HG03097 (cell line): ENCODE measurements at regions not wholly inside any gene's neighbourhood (a gene's known extent, or its start where the extent isn't known, plus 50 kb on each side); places are given as distances from the start of the nearest gene placed in this dataset.

ENCODE experiments used
- ATAC-seq: cut with Tn5 transposase; IDR thresholded peaks from one replicate; pipeline ENCODE4 v1.9.1; 2021; ENCODE audit not compliant: unreplicated experiment, low FRiP score

GRCh38 chr9:99569840-99570239 lies 251.8 kb upstream of the NR4A3 start:
- ATAC-seq: no peak

- ATAC-seq: no peak
Observed at GRCh38 chr9:99572567-99572966, 249.1 kb upstream of the NR4A3 start.

- no peak for ATAC-seq
Observed at GRCh38 chr9:99573085-99573484, 248.6 kb upstream of the NR4A3 start.

GRCh38 chr9:99573886-99574285 lies 247.8 kb upstream of the NR4A3 start:
- ATAC-seq: no peak

DNA sequence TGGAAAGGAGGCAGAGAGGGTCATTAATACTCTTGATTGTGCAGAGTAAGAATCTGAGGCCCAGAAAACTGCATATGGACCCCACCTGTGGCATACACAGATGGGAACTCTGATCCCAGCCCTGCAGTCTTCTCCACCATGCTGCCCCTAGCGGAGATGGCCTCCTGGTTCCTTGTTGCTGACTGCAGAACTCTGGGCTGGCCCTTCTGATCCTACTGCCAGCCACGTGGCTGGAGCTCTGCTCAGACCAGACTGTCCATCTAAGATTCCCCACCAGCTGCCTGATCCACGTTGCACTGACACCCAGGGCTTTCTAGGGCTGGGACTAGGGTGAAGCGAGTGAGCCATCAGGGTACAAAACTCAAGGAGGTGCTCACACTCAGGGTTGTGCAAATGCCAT lies 245.7 kb upstream of the NR4A3 start:
- ATAC-seq: no peak

DNA sequence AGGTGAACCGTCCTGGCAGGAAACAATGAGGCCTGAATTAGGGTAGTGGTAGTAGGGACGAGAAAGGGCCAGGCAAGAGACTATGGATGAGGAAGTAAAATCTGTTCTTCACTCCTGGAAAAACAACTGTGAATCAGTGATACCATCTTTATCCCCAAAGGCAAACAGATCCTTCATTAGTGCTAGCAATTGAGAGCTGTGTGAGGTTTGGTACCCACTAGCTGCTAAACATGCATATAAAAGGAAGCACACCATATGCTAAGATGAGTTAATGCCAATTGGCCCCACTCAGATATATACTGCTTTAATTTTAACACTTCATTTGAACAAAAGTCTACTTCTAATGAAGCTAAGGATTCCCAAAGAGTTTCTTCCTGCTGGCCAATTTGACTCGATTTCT lies 244.8 kb upstream of the NR4A3 start:
- no peak for ATAC-seq

- no peak for ATAC-seq
Observed at GRCh38 chr9:99577351-99577750, 244.3 kb upstream of the NR4A3 start.

DNA sequence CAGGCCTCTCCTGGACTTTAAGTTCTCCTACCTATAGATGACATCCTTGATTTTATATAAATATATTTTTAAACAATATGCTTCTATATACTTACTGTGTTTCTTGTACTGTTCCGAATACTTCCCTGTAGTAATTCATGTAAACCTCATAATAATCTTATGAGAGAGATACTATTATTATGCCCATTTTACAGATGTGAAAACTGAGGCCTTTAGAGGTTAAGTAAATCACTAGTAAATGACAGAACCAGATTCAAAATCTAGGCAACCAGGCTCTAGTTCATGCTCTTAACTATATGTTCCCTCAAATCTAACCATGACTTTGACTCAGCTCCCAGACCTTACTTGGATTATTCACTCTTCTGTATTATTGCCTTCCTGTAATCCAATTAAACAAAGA lies 243.0 kb upstream of the NR4A3 start:
- ATAC-seq: no peak

- ATAC-seq: no peak
Observed at GRCh38 chr9:99579964-99580363, 241.7 kb upstream of the NR4A3 start.

DNA sequence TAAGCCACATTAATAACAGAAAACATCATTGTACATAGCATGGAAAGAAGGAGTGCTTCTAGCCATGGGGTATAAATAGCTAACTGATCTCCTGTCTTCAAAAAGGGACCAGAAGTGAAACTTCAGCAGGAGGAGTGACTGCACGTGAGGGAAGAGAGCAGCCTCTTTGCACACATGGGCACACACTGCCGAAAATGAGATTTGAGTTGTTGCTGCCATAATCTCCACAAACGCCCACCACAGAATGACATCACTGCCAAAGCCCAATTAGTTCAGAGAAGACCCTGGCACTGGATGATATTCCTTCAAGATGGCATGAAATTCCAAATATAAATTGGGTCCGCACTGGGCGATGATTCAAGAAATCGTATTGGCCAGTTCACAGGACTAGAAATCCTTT lies 238.9 kb upstream of the NR4A3 start:
- no peak for ATAC-seq

- no peak for ATAC-seq
Observed at GRCh38 chr9:99588299-99588698, 233.4 kb upstream of the NR4A3 start.

DNA sequence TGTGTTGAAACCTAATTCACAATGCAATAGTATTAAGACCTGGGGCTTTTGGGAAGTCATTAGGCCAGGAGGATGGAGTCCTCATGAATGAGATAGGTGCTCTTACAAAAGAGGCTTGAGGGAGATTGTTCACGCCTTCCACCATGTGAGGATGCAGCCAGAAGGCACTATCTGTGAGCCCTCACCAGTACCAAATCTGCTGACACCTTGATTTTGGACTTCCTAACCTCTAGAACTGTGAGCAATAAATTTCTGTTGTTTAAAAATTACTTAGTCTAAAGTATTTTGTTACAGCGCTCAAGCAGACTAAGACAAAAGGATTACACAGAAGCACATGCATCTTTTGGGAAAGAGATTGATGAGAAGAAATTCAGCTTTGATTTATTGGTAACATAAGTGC lies 232.9 kb upstream of the NR4A3 start:
- no peak for ATAC-seq

DNA sequence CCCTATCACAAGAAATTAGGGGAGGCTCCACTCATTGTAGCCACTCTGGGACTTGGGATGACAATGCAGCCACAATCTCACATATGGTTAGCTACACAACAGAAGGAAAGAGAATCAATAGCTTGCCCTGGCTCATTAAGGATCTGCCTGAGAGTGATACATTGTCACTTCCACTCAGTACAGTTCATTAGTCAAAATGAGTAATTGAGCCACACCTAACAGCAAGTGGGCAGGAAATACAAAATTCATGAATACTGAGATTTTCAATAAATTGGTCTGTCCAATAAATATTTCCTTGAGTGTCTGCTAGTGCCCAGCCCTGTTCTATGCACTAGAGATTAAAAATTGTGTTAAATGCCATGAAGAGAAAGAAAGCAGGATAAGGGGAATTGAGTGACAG lies 231.3 kb upstream of the NR4A3 start:
- no peak for ATAC-seq

DNA sequence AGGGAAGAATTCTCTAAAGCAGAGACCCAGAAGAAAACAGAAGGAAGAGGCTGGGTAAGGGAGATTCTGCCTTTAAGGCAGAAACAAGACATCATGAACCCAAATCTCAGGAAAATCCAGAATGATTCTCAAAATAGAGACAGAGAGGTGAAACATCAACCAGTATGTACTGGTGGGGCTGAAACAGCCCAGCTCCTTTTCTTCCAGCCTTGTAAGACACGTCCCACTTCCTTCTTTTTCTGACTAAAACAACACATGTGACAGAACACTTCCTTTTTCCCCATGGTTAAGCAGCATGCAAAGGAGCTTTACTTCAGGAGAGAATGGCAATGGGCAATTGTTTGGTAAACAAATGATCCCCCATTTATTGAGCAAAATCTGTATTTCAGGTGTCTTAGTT lies 230.8 kb upstream of the NR4A3 start:
- no peak for ATAC-seq

- no peak for ATAC-seq
Observed at GRCh38 chr9:99591770-99592169, 229.9 kb upstream of the NR4A3 start.

- no peak for ATAC-seq
Observed at GRCh38 chr9:99592834-99593574, 228.7 kb upstream of the NR4A3 start.

DNA sequence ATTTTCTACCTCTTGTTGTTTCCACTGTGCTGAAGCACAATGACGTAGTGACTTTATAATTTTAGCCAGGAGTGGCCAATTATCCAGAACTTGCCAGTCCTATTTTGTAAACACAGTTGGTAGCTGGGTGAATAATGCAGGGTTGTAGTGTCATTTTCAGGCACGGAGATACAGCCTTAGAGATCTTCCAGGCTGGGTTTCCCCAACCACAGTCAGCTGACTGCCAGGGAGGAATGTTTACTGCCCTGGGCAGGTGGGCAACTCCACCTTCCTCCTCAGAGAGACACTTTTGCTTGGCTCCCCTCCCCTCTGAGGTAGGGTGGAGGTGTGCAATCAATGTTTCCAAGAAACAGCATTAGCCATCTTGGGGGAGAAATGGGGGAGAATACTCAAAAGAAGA lies 228.1 kb upstream of the NR4A3 start:
- ATAC-seq: no peak

GRCh38 chr9:99594056-99594780 lies 227.5 kb upstream of the NR4A3 start:
- ATAC-seq: no peak

GRCh38 chr9:99595796-99596195 lies 225.9 kb upstream of the NR4A3 start:
- peak; percentile 49 for ATAC-seq

- no peak for ATAC-seq
Observed at GRCh38 chr9:99601571-99602111, 220.0 kb upstream of the NR4A3 start.

- no peak for ATAC-seq
Observed at GRCh38 chr9:99602854-99603253, 218.8 kb upstream of the NR4A3 start.
